ENCODE measurements at regions not wholly inside any gene's neighbourhood (a gene's known extent, or its start where the extent isn't known, plus 50 kb on each side); places are given as distances from the start of the nearest gene placed in this dataset.
"Not testable (repeated sequence)": the region's sequence is repeated elsewhere in the genome, so short reads cannot be mapped to it uniquely, and the experiment has no call there.

GRCh38 chr1:244297616-244298015, 154.1 kb downstream of the ADSS2 start:
- no peak for TF ChIP-seq FOXP2 (optimal IDR thresholded peaks at IDR 0.05; ENCODE audit: control extremely low read depth, extremely low read length, insufficient read depth)
- no peak for TF ChIP-seq EZH2 (IDR thresholded peaks at IDR 0.05)
- TF ChIP-seq POLR2AphosphoS5 (IDR thresholded peaks at IDR 0.05; ENCODE audit: borderline replicate concordance, low read depth, low read length), result no peak
- Histone ChIP-seq H3K27ac (no peak overlapping the region), H3K4me3 (no peak overlapping the region), H3K9me3 (ENCODE audit: low read depth, low read length) (no peaks in the 10 kb centered on the region), H3K9ac (ENCODE audit: insufficient read length) (no peak overlapping the region), H3K36me3 (ENCODE audit: insufficient read depth, low read length) (no peaks in the 10 kb centered on the region)
- no peak for DNase-seq (ENCODE audit: low read depth, low spot score)

- not testable (repeated sequence) for H3K9ac ChIP-seq (ENCODE audit: insufficient read length); H3K9me3 ChIP-seq (ENCODE audit: low read depth, low read length); H3K4me3 ChIP-seq; DNase-seq (ENCODE audit: low read depth, low spot score); H3K36me3 ChIP-seq (ENCODE audit: insufficient read depth, low read length); H3K27ac ChIP-seq
Observed at GRCh38 chr1:244300029-244300375, 151.7 kb downstream of the ADSS2 start.

DNA sequence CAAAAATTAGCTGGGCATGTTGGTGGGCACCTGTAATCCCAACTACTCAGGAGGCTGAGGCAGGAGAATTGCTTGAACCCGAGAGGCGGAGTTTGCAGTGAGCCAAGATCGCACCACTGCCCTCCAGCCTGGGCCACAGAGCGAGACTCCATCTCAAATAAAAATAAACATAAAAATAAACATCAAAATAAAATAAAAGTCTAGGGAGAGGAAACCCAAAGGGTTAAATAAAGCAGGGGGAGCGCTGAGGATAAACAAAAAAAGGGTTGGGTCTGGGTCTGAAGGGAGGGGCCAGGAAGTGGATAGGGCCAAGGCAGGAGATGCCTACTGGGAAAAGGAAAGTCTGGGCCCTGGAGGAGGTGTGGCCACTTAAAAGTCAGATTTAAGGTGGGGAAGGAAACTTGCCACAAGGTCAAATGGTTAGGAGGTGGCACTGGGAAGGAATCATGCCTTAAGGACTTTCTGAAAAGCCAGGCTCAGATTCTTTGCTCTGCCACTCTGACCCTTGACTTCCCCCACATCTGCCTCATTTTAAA, 150.0 kb downstream of the ADSS2 start:
- Histone ChIP-seq H3K9me3 (ENCODE audit: low read depth, low read length) (no peaks in the 10 kb centered on the region), H3K36me3 (ENCODE audit: insufficient read depth, low read length) (no peaks in the 10 kb centered on the region), H3K4me3 (no peak overlapping the region), H3K9ac (ENCODE audit: insufficient read length) (no peak overlapping the region), H3K27ac (no peak overlapping the region)
- TF ChIP-seq EZH2 (IDR thresholded peaks at IDR 0.05) (no peak), FOXP2 (optimal IDR thresholded peaks at IDR 0.05; ENCODE audit: control extremely low read depth, extremely low read length, insufficient read depth) (no peak), POLR2AphosphoS5 (IDR thresholded peaks at IDR 0.05; ENCODE audit: borderline replicate concordance, low read depth, low read length) (no peak)
- no peak for DNase-seq (ENCODE audit: low read depth, low spot score)

DNA sequence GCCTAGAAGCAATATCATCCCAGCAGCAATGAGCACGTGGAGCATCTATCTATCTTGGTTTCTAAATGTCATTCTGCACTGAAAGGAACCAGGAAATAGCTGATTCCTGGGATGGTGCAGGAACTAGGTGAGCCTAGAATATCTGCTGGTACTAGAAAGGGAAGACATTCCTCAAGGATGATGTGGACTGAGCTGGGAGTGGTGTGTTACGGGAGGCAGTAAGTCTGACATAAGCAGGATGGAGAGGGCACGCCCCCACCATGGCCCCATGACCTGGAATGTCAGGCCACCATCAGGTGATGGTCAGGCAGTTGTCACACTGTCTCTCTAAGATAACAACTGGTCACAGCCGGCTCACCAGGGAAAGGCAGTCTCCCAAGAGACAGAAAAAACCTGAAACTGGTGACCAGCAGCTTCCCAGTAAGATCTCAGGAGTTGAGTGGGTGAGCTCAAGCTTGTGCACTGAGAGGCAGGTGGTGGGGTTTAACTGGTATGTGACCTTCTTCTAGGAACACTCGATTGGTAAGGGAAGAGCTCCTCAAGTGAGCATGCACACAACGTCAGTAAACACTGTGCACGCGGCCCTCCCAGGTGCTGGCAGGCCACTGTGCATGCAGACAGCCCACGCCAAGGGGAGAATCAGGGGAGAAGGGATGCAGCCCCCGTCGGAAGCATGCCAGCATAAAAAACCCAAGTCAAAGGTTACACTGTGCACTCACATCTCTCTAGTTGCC, 148.7 kb downstream of the ADSS2 start:
- DNase-seq (ENCODE audit: low read depth, low spot score), result no peak
- Histone ChIP-seq H3K9ac (ENCODE audit: insufficient read length) (no peak overlapping the region), H3K9me3 (ENCODE audit: low read depth, low read length) (0 out of 2 replicates have a peak, but pooled peaks cover 3% of the 10 kb centered on the region), H3K27ac (no peak overlapping the region), H3K36me3 (ENCODE audit: insufficient read depth, low read length) (no peaks in the 10 kb centered on the region), H3K4me3 (no peak overlapping the region)
- TF ChIP-seq FOXP2 (optimal IDR thresholded peaks at IDR 0.05; ENCODE audit: control extremely low read depth, extremely low read length, insufficient read depth) (no peak), EZH2 (IDR thresholded peaks at IDR 0.05) (no peak), POLR2AphosphoS5 (IDR thresholded peaks at IDR 0.05; ENCODE audit: borderline replicate concordance, low read depth, low read length) (no peak)

DNA sequence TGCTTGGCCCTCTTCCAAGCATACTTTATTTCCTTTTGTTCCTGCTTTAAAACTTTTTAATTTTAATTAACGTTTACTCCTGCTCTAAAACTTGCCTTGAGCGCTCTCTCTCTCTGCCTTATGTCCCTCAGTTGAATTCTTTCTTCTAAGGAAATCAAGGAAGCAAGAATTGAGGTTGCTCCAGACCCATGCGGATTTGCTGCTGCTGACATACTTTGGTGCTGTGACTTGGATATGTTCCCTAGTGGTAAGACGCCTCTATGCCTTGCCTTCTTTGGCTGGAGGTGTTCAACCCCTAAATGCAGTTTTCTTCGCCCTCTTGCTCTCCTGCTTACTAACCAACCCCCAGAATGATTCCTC, 148.1 kb downstream of the ADSS2 start:
- TF ChIP-seq FOXP2 (optimal IDR thresholded peaks at IDR 0.05; ENCODE audit: control extremely low read depth, extremely low read length, insufficient read depth) (no peak), POLR2AphosphoS5 (IDR thresholded peaks at IDR 0.05; ENCODE audit: borderline replicate concordance, low read depth, low read length) (no peak), EZH2 (IDR thresholded peaks at IDR 0.05) (no peak)
- no peak for DNase-seq (ENCODE audit: low read depth, low spot score)

GRCh38 chr1:244304156-244304555, 147.6 kb downstream of the ADSS2 start:
- 0 out of 2 replicates have a peak, but pooled peaks cover 3% of the 10 kb centered on the region for H3K9me3 ChIP-seq (ENCODE audit: low read depth, low read length)
- no peaks in the 10 kb centered on the region for H3K36me3 ChIP-seq (ENCODE audit: insufficient read depth, low read length)
- DNase-seq (ENCODE audit: low read depth, low spot score), result no peak
- no peak overlapping the region for H3K9ac ChIP-seq (ENCODE audit: insufficient read length)
- no peak overlapping the region for H3K27ac ChIP-seq
- TF ChIP-seq FOXP2 (optimal IDR thresholded peaks at IDR 0.05; ENCODE audit: control extremely low read depth, extremely low read length, insufficient read depth), result no peak
- no peak for TF ChIP-seq POLR2AphosphoS5 (IDR thresholded peaks at IDR 0.05; ENCODE audit: borderline replicate concordance, low read depth, low read length)
- TF ChIP-seq EZH2 (IDR thresholded peaks at IDR 0.05), result no peak
- H3K4me3 ChIP-seq, result no peak overlapping the region

More for the DNA sequence above, 148.1 kb downstream of the ADSS2 start:
- Histone ChIP-seq H3K27ac (no peak overlapping the region), H3K9me3 (ENCODE audit: low read depth, low read length) (0 out of 2 replicates have a peak, but pooled peaks cover 3% of the 10 kb centered on the region), H3K4me3 (no peak overlapping the region), H3K36me3 (ENCODE audit: insufficient read depth, low read length) (no peaks in the 10 kb centered on the region), H3K9ac (ENCODE audit: insufficient read length) (no peak overlapping the region)

- no peak for TF ChIP-seq POLR2AphosphoS5 (IDR thresholded peaks at IDR 0.05; ENCODE audit: borderline replicate concordance, low read depth, low read length)
- no peak overlapping the region for H3K4me3 ChIP-seq
- no peak overlapping the region for H3K9ac ChIP-seq (ENCODE audit: insufficient read length)
- H3K27ac ChIP-seq, result no peak overlapping the region
- 0 out of 2 replicates have a peak, but pooled peaks cover 3% of the 10 kb centered on the region for H3K9me3 ChIP-seq (ENCODE audit: low read depth, low read length)
- no peak for DNase-seq (ENCODE audit: low read depth, low spot score)
- no peaks in the 10 kb centered on the region for H3K36me3 ChIP-seq (ENCODE audit: insufficient read depth, low read length)
Observed at GRCh38 chr1:244304656-244305055, 147.1 kb downstream of the ADSS2 start.

DNA sequence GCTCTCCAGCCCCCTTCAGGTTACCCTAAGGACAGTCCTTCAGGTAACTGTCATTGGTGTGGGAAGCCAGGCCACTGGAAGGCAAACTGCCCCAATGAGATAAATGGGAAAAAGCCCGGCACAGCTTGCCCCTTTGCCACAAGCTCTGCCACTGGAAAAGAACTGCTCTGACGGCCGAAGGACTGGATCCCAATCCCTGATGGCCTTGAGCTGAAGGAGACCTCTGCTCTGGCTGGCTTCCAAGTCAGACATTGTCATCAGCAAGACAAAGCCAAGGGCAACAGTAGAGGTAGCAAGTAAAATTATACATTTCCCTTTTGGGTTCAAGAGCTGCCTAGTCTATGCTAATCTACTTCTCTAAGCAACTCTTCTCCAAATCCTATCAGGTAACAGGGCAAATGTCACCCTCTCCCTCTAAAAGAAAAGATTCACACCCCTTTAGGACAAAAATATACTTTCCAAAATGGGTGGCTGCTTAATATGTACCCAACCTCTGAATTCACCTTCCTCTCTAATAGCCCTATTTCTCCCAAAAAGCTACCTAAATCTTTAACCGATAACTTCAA, 145.8 kb downstream of the ADSS2 start:
- Histone ChIP-seq H3K9ac (ENCODE audit: insufficient read length) (no peak overlapping the region), H3K36me3 (ENCODE audit: insufficient read depth, low read length) (no peaks in the 10 kb centered on the region), H3K9me3 (ENCODE audit: low read depth, low read length) (0 out of 2 replicates have a peak, but pooled peaks cover 3% of the 10 kb centered on the region), H3K27ac (no peak overlapping the region), H3K4me3 (no peak overlapping the region)
- TF ChIP-seq POLR2AphosphoS5 (IDR thresholded peaks at IDR 0.05; ENCODE audit: borderline replicate concordance, low read depth, low read length) (no peak), FOXP2 (optimal IDR thresholded peaks at IDR 0.05; ENCODE audit: control extremely low read depth, extremely low read length, insufficient read depth) (no peak), EZH2 (IDR thresholded peaks at IDR 0.05) (no peak)
- DNase-seq (ENCODE audit: low read depth, low spot score), result no peak

- H3K9me3 ChIP-seq (ENCODE audit: low read depth, low read length), result 0 out of 2 replicates have a peak, but pooled peaks cover 3% of the 10 kb centered on the region
Observed at GRCh38 chr1:244306544-244306943, 145.2 kb downstream of the ADSS2 start.

GRCh38 chr1:244309191-244309590, 142.5 kb downstream of the ADSS2 start:
- H3K36me3 ChIP-seq (ENCODE audit: insufficient read depth, low read length); H3K9me3 ChIP-seq (ENCODE audit: low read depth, low read length); DNase-seq (ENCODE audit: low read depth, low spot score); H3K4me3 ChIP-seq; H3K9ac ChIP-seq (ENCODE audit: insufficient read length); H3K27ac ChIP-seq: not testable (repeated sequence)

More at GRCh38 chr1:244306544-244306943, 145.2 kb downstream of the ADSS2 start:
- no peak overlapping the region for H3K4me3 ChIP-seq
- DNase-seq (ENCODE audit: low read depth, low spot score), result no peak
- no peak overlapping the region for H3K9ac ChIP-seq (ENCODE audit: insufficient read length)
- TF ChIP-seq POLR2AphosphoS5 (IDR thresholded peaks at IDR 0.05; ENCODE audit: borderline replicate concordance, low read depth, low read length) (no peak), EZH2 (IDR thresholded peaks at IDR 0.05) (no peak), FOXP2 (optimal IDR thresholded peaks at IDR 0.05; ENCODE audit: control extremely low read depth, extremely low read length, insufficient read depth) (no peak)
- H3K27ac ChIP-seq, result no peak overlapping the region
- no peaks in the 10 kb centered on the region for H3K36me3 ChIP-seq (ENCODE audit: insufficient read depth, low read length)

Measured in SK-N-MC (cell line).